Right cardiac atrium (tissue), 5 donors: ENCODE measurements at regions not wholly inside any gene's neighbourhood (a gene's known extent, or its start where the extent isn't known, plus 50 kb on each side); places are given as distances from the start of the nearest gene placed in this dataset.
A peak's percentile ranks its signal among the peaks of the same experiment; 100 is the strongest.

Experiments used
- ATAC-seq, 2 donors: fragments of 200-7000 bp; cut with Tn5 transposase; one replicate each; pipeline versions ENCODE4 v1.8.0 to v1.9.1; 2020; ENCODE audit warnings: moderate library complexity in 2 of 2, mild to moderate bottlenecking in 1 of 2
- DNase-seq, 3 donors: peaks; one replicate each; pipeline ENCODE4 v3.0.0-alpha.2; 2020
- H3K27ac ChIP-seq: one replicate; pipeline ENCODE4 v1.5.1; 2013; ENCODE audit warnings: mild to moderate bottlenecking, low read length, control low read depth, moderate library complexity
- H3K27me3 ChIP-seq: one replicate; pipeline ENCODE4 v1.6.1; 2013; ENCODE audit not compliant: control insufficient read depth, insufficient read depth
- H3K4me1 ChIP-seq: one replicate; pipeline ENCODE4 v1.6.1; 2013; ENCODE audit warnings: low read length; ENCODE audit not compliant: control insufficient read depth, insufficient read depth
- H3K4me3 ChIP-seq: one replicate; pipeline ENCODE4 v1.5.1; 2013; ENCODE audit warnings: low read length, control low read depth
- H3K9me3 ChIP-seq: one replicate; pipeline ENCODE4 v1.6.1; 2013; ENCODE audit warnings: low read length; ENCODE audit not compliant: control insufficient read depth
- whole genome bisulfite sequencing: extraction: QIAGEN DNeasy Blood & Tissue Kit; methylation state at CpG from one replicate; pipeline ENCODE4 v1.1.7; 2013; 5-methylcytosine and 5-hydroxymethylcytosine counted together
- intact Hi-C, 4 donors: fragments of 100-400 bp; cut with DNase I; formaldehyde crosslinking; loops; one replicate each; pipeline versions ENCODE4 v1.11.0 to v1.14.0; 2022 to 2023
- donor health status: healthy with polysubstance abuse.
- donor health status: DM: no; HTN: yes; CAD: no.
- donor health status: DM: no; HTN: no; CAD: no.
- donor health status: DM: no; HTN: yes; CAD: no; lungs with severe emphysema.
- donor health status: DM: yes; HTN: yes; CAD: no.

- Histone ChIP-seq H3K27ac (no peak overlapping the region), H3K9me3 (no peaks in the 10 kb centered on the region), H3K4me1 (peaks cover 8% of the 10 kb centered on the region), H3K27me3 (no peaks in the 10 kb centered on the region), H3K4me3 (no peak overlapping the region)
- peak; percentile 24 to 64 for ATAC-seq
- peak in 2 of 3 donors; percentile 58 to 77 for DNase-seq
- 77% methylated on average over 4 of the region's 4 CpGs for WGBS
- intact Hi-C loops: no loop called here
These were observed 138.1 kb upstream of the E2F8 start for GRCh38 chr11:19378814-19379213.

GRCh38 chr11:19377881-19378280 lies 137.1 kb upstream of the E2F8 start:
- H3K4me1 ChIP-seq: peaks cover 5% of the 10 kb centered on the region
- 93% methylated on average over 4 of the region's 4 CpGs for WGBS
- intact Hi-C loops: no loop called here
- no peaks in the 10 kb centered on the region for H3K27me3 ChIP-seq
- ATAC-seq (no peak), DNase-seq (no peak)
- no peak overlapping the region for H3K4me3 ChIP-seq
- no peaks in the 10 kb centered on the region for H3K9me3 ChIP-seq
- no peak overlapping the region for H3K27ac ChIP-seq

GRCh38 chr11:19375440-19375839 lies 134.7 kb upstream of the E2F8 start:
- no peaks in the 10 kb centered on the region for H3K9me3 ChIP-seq
- H3K4me1 ChIP-seq: peaks cover 9% of the 10 kb centered on the region
- H3K27ac ChIP-seq: no peak overlapping the region
- H3K27me3 ChIP-seq: no peaks in the 10 kb centered on the region
- DNase-seq (no peak), ATAC-seq (no peak)
- H3K4me3 ChIP-seq: no peak overlapping the region
- intact Hi-C loops: no loop called here
- WGBS: 89% methylated on average over 3 of the region's 3 CpGs

- DNase-seq: no peak
- H3K27me3 ChIP-seq: no peaks in the 10 kb centered on the region
- H3K27ac ChIP-seq: no peak overlapping the region
- no peaks in the 10 kb centered on the region for H3K9me3 ChIP-seq
- no peak overlapping the region for H3K4me3 ChIP-seq
- peaks cover 9% of the 10 kb centered on the region for H3K4me1 ChIP-seq
- WGBS: 33% methylated on average over 1 of the region's 1 CpG
- intact Hi-C loops: no loop called here
- peak in 1 of 2 donors; percentile 67 for ATAC-seq
These were observed 133.4 kb upstream of the E2F8 start for GRCh38 chr11:19374151-19374569.

- peaks cover 8% of the 10 kb centered on the region for H3K4me1 ChIP-seq
- H3K4me3 ChIP-seq: no peak overlapping the region
- WGBS: 79% methylated on average over 4 of the region's 4 CpGs
- no peaks in the 10 kb centered on the region for H3K9me3 ChIP-seq
- H3K27me3 ChIP-seq: no peaks in the 10 kb centered on the region
- ATAC-seq (no peak), DNase-seq (no peak)
- intact Hi-C loops: no loop called here
- H3K27ac ChIP-seq: no peak overlapping the region
These were observed 131.6 kb upstream of the E2F8 start for GRCh38 chr11:19372381-19372780.

- whole genome bisulfite sequencing: 39% methylated on average over 7 of the region's 7 CpGs
- no peak overlapping the region for H3K4me3 ChIP-seq
- ATAC-seq: peak; percentile 93 to 96
- intact Hi-C loops: no loop called here
- peak; percentile 68 to 88 (median 73) for DNase-seq
- H3K27me3 ChIP-seq: no peaks in the 10 kb centered on the region
- H3K4me1 ChIP-seq: peaks cover 8% of the 10 kb centered on the region
- H3K27ac ChIP-seq: no peak overlapping the region
- H3K9me3 ChIP-seq: no peaks in the 10 kb centered on the region
These were observed 129.5 kb upstream of the E2F8 start for GRCh38 chr11:19370100-19370861.

- peaks cover 6% of the 10 kb centered on the region for H3K4me1 ChIP-seq
- DNase-seq: no peak
- no peak for ATAC-seq
- no peak overlapping the region for H3K27ac ChIP-seq
- no peaks in the 10 kb centered on the region for H3K27me3 ChIP-seq
- no peak overlapping the region for H3K4me3 ChIP-seq
- WGBS: 49% methylated on average over 6 of the region's 6 CpGs
- intact Hi-C loops: no loop called here
- no peaks in the 10 kb centered on the region for H3K9me3 ChIP-seq
These were observed 128.1 kb upstream of the E2F8 start for GRCh38 chr11:19368726-19369375.

- Histone ChIP-seq H3K4me1 (peaks cover 6% of the 10 kb centered on the region), H3K4me3 (no peak overlapping the region), H3K27ac (no peak overlapping the region), H3K9me3 (no peaks in the 10 kb centered on the region), H3K27me3 (no peaks in the 10 kb centered on the region)
- intact Hi-C loops: no loop called here
- no peak for DNase-seq
- ATAC-seq: peak in 1 of 2 donors; percentile 55
- 51% methylated on average over 2 of the region's 2 CpGs for WGBS
These were observed 126.4 kb upstream of the E2F8 start for GRCh38 chr11:19366992-19367709.

- Histone ChIP-seq H3K27me3 (no peaks in the 10 kb centered on the region), H3K27ac (no peak overlapping the region), H3K4me3 (no peak overlapping the region), H3K4me1 (peaks cover 6% of the 10 kb centered on the region), H3K9me3 (no peaks in the 10 kb centered on the region)
- 45% methylated on average over 1 of the region's 1 CpG for WGBS
- DNase-seq (peak in 1 of 3 donors; percentile 29), ATAC-seq (peak in 1 of 2 donors; percentile 7)
- intact Hi-C loops: no loop called here
These were observed 125.1 kb upstream of the E2F8 start for GRCh38 chr11:19365743-19366410.

GRCh38 chr11:19359221-19360000 lies 118.7 kb upstream of the E2F8 start:
- Histone ChIP-seq H3K4me1 (peaks cover 7% of the 10 kb centered on the region), H3K9me3 (no peaks in the 10 kb centered on the region), H3K27ac (no peak overlapping the region), H3K4me3 (no peak overlapping the region), H3K27me3 (no peaks in the 10 kb centered on the region)
- WGBS: 71% methylated on average over 7 of the region's 7 CpGs
- ATAC-seq (no peak), DNase-seq (no peak)
- intact Hi-C loops: no loop called here
